Activated naive CD4-positive, alpha-beta T cell (primary cell): ENCODE measurements at regions not wholly inside any gene's neighbourhood (a gene's known extent, or its start where the extent isn't known, plus 50 kb on each side); places are given as distances from the start of the nearest gene placed in this dataset.

Experiments used
- DNase-seq, 4 experiments: peaks; one replicate each; lab custom pipeline; 2025; lab: John Stamatoyannopoulos, UW

- DNase-seq = no peak
Observed at GRCh38 chr15:95957861-95958260, 372.6 kb upstream of the NR2F2 start.

GRCh38 chr15:95958382-95958781 is 372.1 kb upstream of the NR2F2 start:
- DNase-seq = no peak

GRCh38 chr15:95968856-95969255 is 361.6 kb upstream of the NR2F2 start:
- no peak for DNase-seq

GRCh38 chr15:95970326-95970725 is 360.2 kb upstream of the NR2F2 start:
- no peak for DNase-seq

GRCh38 chr15:95972041-95972553 is 358.4 kb upstream of the NR2F2 start:
- no peak for DNase-seq

- DNase-seq = no peak
Observed at GRCh38 chr15:95972812-95973211, 357.7 kb upstream of the NR2F2 start.

GRCh38 chr15:95973566-95974256 is 356.8 kb upstream of the NR2F2 start:
- DNase-seq = no peak

GRCh38 chr15:95975212-95975611 is 355.3 kb upstream of the NR2F2 start:
- no peak for DNase-seq

GRCh38 chr15:95979286-95979685 is 351.2 kb upstream of the NR2F2 start:
- DNase-seq = no peak

- no peak for DNase-seq
Observed at GRCh38 chr15:95981209-95981608, 349.3 kb upstream of the NR2F2 start.

GRCh38 chr15:95987299-95987698 is 343.2 kb upstream of the NR2F2 start:
- no peak for DNase-seq

- DNase-seq = no peak
Observed at GRCh38 chr15:95987886-95988573, 342.5 kb upstream of the NR2F2 start.

GRCh38 chr15:95988574-95988887 is 342.0 kb upstream of the NR2F2 start:
- DNase-seq = no peak

GRCh38 chr15:95989392-95989791 is 341.1 kb upstream of the NR2F2 start:
- no peak for DNase-seq

GRCh38 chr15:95990833-95991232 is 339.7 kb upstream of the NR2F2 start:
- no peak for DNase-seq

GRCh38 chr15:95994418-95994817 is 336.1 kb upstream of the NR2F2 start:
- DNase-seq = no peak

- DNase-seq = no peak
Observed at GRCh38 chr15:95995375-95996168, 334.9 kb upstream of the NR2F2 start.

- DNase-seq = no peak
Observed at GRCh38 chr15:95996494-95996893, 334.0 kb upstream of the NR2F2 start.

- DNase-seq = no peak
Observed at GRCh38 chr15:95998935-95999334, 331.6 kb upstream of the NR2F2 start.

GRCh38 chr15:96002890-96003859 is 327.3 kb upstream of the NR2F2 start:
- no peak for DNase-seq

GRCh38 chr15:96005906-96006305 is 324.6 kb upstream of the NR2F2 start:
- no peak for DNase-seq

GRCh38 chr15:96011136-96011535 is 319.4 kb upstream of the NR2F2 start:
- no peak for DNase-seq
